ENCODE measurements at regions not wholly inside any gene's neighbourhood (a gene's known extent, or its start where the extent isn't known, plus 50 kb on each side); places are given as distances from the start of the nearest gene placed in this dataset.

GRCh38 chr10:125261491-125262186, 101.3 kb upstream of the CTBP2 start:
- TF ChIP-seq CTCF (IDR thresholded peaks at IDR 0.05) (no peak), POLR2A (IDR thresholded peaks at IDR 0.05) (no peak)

Measured in esophagus squamous epithelium (tissue), 4 donors.